Fibroblast of skin of abdomen (primary cell): ENCODE measurements at regions not wholly inside any gene's neighbourhood (a gene's known extent, or its start where the extent isn't known, plus 50 kb on each side); places are given as distances from the start of the nearest gene placed in this dataset.
"Not testable (repeated sequence)": the region's sequence is repeated elsewhere in the genome, so short reads cannot be mapped to it uniquely, and the experiment has no call there.

Experiments
- DNase-seq: peaks from one replicate; pipeline ENCODE4 v3.0.0-alpha.2; 2013

DNA sequence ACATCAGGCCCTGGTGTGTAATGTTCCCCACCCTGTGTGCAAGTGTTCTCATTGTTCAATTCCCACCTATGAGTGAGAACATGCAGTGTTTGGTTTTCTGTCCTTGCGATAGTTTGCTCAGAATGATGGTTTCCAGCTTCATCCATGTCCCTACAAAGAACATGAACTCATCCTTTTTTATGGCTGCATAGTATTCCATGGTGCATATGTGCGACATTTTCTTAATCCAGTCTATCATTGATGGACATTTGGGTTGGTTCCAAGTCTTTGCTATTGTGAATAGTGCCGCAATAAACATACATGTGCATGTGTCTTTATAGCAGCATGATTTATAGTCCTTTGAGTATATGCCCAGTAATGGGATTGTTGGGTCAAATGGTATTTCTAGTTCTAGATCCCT lies 60.5 kb upstream of the PSME4 start:
- not testable (repeated sequence) for DNase-seq

DNA sequence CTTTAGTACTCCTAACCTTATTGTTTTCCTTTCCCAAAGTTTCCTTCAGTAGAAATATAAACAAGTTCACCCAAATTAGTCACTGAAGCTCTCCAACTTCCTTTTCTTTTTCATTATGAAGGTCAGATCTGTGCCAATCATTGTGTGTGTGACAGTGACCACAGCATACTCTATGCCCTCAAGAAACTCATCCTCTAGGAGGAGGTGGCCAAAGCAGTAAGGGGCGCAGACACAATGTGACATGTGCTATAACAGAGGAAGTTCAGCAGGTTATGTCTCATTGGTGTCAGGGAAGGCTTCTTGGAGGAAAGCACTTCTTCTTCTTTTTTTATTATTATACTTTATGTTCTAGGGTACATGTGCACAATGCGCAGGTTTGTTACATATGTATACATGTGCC lies 60.0 kb upstream of the PSME4 start:
- no peak for DNase-seq

DNA sequence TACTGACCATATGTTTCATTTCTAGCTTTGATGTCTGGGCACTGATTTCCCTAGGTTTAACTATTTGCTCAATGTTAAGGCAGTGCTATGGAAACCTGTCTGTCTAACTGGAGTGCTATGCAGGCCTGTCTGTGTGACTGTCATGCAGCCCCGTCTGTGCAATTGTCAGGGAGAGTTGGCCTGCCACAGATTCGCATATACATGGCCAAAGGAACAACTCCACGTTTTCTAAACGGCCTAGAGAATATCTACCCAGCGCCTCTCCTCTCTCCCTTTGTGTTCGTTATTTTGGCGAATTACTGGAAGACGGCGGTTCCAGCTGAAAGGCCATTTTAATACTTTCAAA lies 59.6 kb upstream of the PSME4 start:
- DNase-seq: no peak

DNA sequence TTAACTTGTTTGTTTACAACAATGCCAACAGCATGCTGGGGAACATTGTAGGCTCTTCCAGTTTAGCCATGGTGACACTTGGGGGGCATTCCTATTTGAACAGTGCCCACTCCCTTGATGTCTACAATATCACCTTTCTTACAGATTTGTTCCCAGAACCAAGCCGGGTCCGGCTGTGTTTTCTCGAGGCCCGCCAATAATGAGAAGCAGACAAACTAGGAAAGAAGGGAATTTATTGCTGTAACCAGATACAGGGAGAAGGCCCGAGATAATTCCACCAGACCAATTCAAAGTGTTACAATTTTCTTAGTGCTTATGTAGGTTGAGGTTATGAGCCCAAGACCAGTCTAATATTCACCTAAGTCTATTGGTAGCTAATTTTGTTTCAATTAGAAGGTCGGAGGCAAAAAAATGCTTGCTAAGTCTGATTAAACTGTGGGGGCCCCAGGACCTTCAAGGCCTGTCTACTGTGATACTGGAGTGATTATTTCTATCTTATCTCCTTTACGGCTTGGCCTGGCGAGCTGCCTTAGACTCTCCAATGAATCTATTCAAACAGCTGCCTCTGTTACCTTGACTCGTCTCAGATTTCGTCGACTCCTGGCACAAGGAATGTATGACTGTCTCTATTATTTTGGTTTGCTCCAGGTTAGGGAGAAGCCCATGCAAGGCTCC lies 59.1 kb upstream of the PSME4 start:
- DNase-seq: no peak

DNA sequence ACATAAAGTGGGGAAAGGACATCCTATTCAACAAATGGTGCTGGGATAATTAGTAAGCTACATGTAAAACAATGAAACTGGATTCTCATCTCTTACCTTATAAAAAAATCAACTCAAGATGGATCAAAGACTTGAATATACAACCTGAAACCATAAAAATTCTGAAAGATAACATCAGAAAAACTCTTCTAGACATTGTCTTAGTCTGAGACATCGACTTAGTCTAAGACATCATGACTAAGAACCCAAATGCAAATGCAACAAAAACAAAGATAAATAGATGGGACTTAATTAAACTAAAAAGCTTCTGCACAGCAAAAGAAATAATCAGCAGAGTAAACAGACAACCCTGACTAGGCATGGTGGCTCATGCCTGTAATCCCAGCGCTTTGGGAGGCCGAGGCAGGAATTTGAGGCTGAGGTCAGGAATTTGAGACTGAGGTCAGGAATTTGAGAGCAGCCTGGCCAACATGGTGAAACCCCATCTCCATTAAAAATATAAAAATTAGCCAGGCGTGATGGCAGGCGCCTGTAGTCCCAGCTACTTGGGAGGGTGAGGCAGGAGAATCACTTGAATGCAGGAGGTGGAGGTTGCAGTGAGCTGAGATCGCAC lies 54.8 kb upstream of the PSME4 start:
- DNase-seq: not testable (repeated sequence)

DNA sequence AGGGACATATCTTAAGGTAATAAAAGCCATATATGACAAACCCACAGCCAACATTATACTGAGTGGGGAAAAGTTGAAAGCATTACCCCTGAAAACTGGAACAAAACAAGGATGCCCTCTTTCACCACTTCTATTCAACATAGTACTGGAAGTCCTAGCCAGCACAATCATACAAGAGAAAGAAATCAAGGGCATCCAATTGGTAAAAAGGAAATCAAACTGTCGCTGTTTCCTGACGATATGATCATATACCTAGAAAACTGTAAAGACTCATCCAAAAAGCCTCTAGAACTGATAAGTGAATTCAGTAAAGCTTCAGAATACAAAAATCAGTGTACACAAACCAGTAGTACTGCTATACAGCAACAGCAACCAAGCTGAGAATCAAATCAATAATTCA lies 53.8 kb upstream of the PSME4 start:
- DNase-seq: no peak

DNA sequence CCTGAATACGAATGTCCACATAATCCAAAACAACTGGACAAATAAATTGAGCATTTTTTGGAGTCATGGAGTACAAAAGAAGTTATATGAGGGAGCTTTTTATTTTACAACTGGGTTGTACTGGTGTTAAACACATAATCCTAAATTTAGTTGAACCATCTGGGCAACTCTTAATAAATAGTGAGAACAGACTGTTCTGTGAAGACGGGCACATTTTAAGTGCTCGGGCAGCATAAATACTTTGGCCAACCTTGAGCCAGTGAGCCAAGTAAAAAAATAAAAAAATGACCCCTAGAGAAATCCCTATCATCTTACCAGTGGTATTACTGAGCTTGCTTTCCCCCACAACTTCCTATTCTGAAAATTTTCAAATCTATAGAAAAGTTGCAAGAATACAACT lies 50.9 kb upstream of the PSME4 start:
- DNase-seq: no peak

DNA sequence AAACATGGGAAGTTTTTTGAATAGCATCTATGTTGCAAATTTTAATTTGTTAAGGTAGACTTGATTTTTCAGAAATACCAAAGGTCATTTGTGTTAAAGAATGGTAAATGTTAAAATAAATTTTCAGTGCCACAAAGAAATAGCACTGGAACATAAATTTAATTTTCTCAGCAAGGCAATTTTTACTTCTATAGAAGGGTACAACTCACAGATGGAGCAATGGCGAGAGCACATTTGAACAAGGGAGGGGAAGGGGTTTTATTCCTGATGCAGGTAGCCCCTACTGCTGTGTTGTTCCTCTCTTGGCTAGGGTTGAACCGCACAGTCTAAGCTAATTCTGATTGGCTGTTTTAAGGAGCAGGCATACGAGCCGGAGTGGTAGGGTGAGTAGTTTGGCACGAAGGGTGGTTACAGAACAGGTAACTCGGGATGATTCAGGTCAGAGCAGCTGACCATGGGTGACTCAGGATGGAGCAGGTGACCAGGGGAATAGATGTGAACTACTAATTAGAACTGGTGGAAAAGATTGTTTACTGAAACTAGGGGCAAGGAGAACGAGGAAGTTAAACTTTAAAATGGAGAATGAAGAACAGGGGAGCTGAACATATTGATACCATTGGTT lies 50.1 kb upstream of the PSME4 start:
- DNase-seq: no peak
